Ascending aorta (tissue), 2 donors: ENCODE measurements at regions not wholly inside any gene's neighbourhood (a gene's known extent, or its start where the extent isn't known, plus 50 kb on each side); places are given as distances from the start of the nearest gene placed in this dataset.
A peak's percentile ranks its signal among the peaks of the same experiment; 100 is the strongest.
"Not testable (repeated sequence)": the region's sequence is repeated elsewhere in the genome, so short reads cannot be mapped to it uniquely, and the experiment has no call there.

Experiments used
- DNase-seq, 2 donors: peaks; one replicate each; pipeline ENCODE4 v3.0.0-alpha.2; 2019; ENCODE audit warnings: low spot score in 2 of 2
- H3K27ac ChIP-seq, 2 donors: fragments of 200-600 bp; sonication (generic); one replicate each; pipeline ENCODE4 v1.5.1; 2016 to 2017; ENCODE audit warnings: mild to moderate bottlenecking in 1 of 2
- H3K27me3 ChIP-seq: fragments of 200-600 bp; sonication (generic); one replicate; pipeline ENCODE4 v1.5.1; 2017
- H3K36me3 ChIP-seq, 2 donors: fragments of 200-600 bp; sonication (generic); one replicate each; pipeline ENCODE4 v1.5.1; 2016
- H3K4me1 ChIP-seq, 2 donors: fragments of 200-600 bp; sonication (generic); one replicate each; pipeline ENCODE4 v1.5.1; 2016 to 2017; ENCODE audit warnings: mild to moderate bottlenecking in 1 of 2
- H3K4me3 ChIP-seq, 2 donors: fragments of 200-600 bp; sonication (generic); one replicate each; pipeline ENCODE4 v1.5.1; 2016 to 2017; ENCODE audit warnings: mild to moderate bottlenecking in 1 of 2
- H3K9me3 ChIP-seq, 2 donors: fragments of 200-600 bp; sonication (generic); one replicate each; pipeline ENCODE4 v1.5.1; 2016
- CTCF ChIP-seq, 3 experiments: fragments of 200-600 bp in 2 of 3; fragments of 450-650 bp in 1 of 3; sonication (generic) in 2 of 3; IDR thresholded peaks; one replicate each; pipeline ENCODE4 v1.5.1; 2016 to 2019; ENCODE audit warnings: antibody characterized with exemption in 3 of 3, mild to moderate bottlenecking in 1 of 3, moderate library complexity in 1 of 3
- intact Hi-C: fragments of 100-400 bp; cut with DNase I; formaldehyde crosslinking; loops from one replicate; pipeline ENCODE4 v1.15.1; 2023

- peak; percentile 24 to 86 for DNase-seq
- intact Hi-C loops = no loop called here
- no peaks in the 10 kb centered on the region for H3K27me3 ChIP-seq
Measured at GRCh38 chr17:47066841-47067682, 88.0 kb upstream of the RPRML start.

GRCh38 chr17:47066095-47066494 lies 87.0 kb upstream of the RPRML start:
- no peak for DNase-seq

More at GRCh38 chr17:47066841-47067682, 88.0 kb upstream of the RPRML start:
- H3K9me3 ChIP-seq = no peaks in the 10 kb centered on the region
- peak overlapping the region; percentile 82 to 87 for H3K4me3 ChIP-seq
- no peak for TF ChIP-seq CTCF (IDR thresholded peaks at IDR 0.05)
- H3K27ac ChIP-seq = peak overlapping the region; percentile 82 to 86
- H3K36me3 ChIP-seq = peaks cover 3 to 6% of the 10 kb centered on the region in 2 donors
- H3K4me1 ChIP-seq = peaks cover 0 to 10% of the 10 kb centered on the region in 2 donors

DNA sequence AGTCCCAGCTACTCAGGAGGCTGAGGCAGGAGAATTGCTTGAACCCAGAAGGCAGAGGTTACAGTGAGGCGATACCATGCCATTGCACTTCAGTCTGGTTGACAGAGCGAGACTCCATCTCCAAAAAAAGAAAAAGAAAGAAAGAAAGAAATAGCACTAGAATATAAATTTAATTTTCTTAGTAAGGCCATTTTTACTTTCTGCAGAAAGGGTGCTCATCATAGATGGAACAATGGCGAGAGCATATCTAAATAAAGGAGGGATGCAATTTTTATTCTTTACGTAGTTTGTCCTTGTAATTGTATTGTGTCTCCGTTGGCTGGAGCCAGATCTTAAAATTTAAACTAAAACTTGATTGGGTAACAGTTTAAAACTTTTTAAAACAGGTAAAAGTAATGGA lies 85.6 kb upstream of the RPRML start:
- Histone ChIP-seq H3K4me3 (no peak overlapping the region), H3K9me3 (no peaks in the 10 kb centered on the region), H3K4me1 (peaks cover 0 to 10% of the 10 kb centered on the region in 2 donors), H3K36me3 (peaks cover 3 to 6% of the 10 kb centered on the region in 2 donors), H3K27ac (no peak overlapping the region), H3K27me3 (no peaks in the 10 kb centered on the region)
- no peak for TF ChIP-seq CTCF (IDR thresholded peaks at IDR 0.05)
- DNase-seq = no peak
- intact Hi-C loops = no loop called here

More at GRCh38 chr17:47066095-47066494, 87.0 kb upstream of the RPRML start:
- Histone ChIP-seq H3K36me3 (peaks cover 3 to 6% of the 10 kb centered on the region in 2 donors), H3K4me3 (no peak overlapping the region), H3K9me3 (no peaks in the 10 kb centered on the region), H3K27ac (no peak overlapping the region), H3K4me1 (peaks cover 0 to 10% of the 10 kb centered on the region in 2 donors), H3K27me3 (no peaks in the 10 kb centered on the region)
- no peak for TF ChIP-seq CTCF (IDR thresholded peaks at IDR 0.05)
- intact Hi-C loops = no loop called here

DNA sequence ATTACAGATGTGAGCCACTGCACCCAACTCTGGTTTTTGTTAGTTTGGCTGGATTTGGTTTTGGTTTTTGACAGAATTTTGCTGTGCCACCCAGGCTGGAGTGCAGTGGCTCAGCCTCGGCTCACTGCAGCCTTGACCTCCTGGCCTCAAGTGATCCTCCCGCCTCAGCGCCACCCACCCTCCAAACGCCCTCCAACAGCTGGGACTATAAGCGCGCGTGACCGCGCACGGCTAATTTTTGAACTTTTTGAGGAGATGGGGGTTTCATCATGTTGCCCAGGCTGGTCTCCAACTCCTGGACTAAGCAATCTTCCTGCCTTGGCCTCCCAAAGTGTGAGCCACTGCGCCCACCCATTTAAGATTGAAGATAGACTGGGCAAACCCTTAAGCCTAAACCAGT lies 84.4 kb upstream of the RPRML start:
- Histone ChIP-seq H3K9me3 (no peaks in the 10 kb centered on the region), H3K4me3 (no peak overlapping the region), H3K27me3 (no peaks in the 10 kb centered on the region), H3K27ac (no peak overlapping the region), H3K36me3 (peaks cover 3 to 6% of the 10 kb centered on the region in 2 donors), H3K4me1 (peaks cover 0 to 10% of the 10 kb centered on the region in 2 donors)
- no peak for TF ChIP-seq CTCF (IDR thresholded peaks at IDR 0.05)
- no peak for DNase-seq
- intact Hi-C loops = no loop called here

DNA sequence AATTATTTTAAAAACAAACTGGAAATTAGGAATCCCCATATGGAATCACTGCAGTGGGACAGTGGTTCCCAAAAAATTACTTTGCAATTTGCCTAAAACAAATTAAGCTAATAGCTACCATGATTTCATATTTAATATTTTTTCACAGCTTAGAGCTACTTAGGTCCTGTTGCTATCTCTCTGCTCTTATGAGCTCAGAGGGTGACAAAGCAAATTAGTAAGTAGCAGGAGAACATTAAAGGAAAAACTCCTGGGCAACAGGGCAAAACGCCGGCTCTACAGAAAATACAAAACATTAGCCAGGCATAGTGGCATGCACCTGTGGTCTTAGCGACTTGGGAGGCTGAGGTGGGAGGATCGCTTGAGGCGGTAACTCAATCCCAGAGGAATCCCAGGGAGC lies 83.8 kb upstream of the RPRML start:
- DNase-seq, H3K9me3 ChIP-seq, H3K27ac ChIP-seq, intact Hi-C loops, H3K36me3 ChIP-seq, H3K27me3 ChIP-seq, H3K4me3 ChIP-seq: not testable (repeated sequence)
- peaks cover 0 to 10% of the 10 kb centered on the region in 2 donors for H3K4me1 ChIP-seq

- H3K4me3 ChIP-seq, H3K27ac ChIP-seq, H3K4me1 ChIP-seq, H3K27me3 ChIP-seq, H3K9me3 ChIP-seq, intact Hi-C loops, DNase-seq: not testable (repeated sequence)
- H3K36me3 ChIP-seq = peaks cover 14 to 20% of the 10 kb centered on the region in 2 donors
Measured at GRCh38 chr17:47060005-47060404, 81.0 kb upstream of the RPRML start.
